Stimulated activated CD8-positive, alpha-beta memory T cell treated with anti-CD3 and anti-CD28 coated beads, Interleukin-4, amount 100 ng/mL, for 4 hours (primary cell): ENCODE measurements at regions not wholly inside any gene's neighbourhood (a gene's known extent, or its start where the extent isn't known, plus 50 kb on each side); places are given as distances from the start of the nearest gene placed in this dataset.

Experiments
- DNase-seq, 2 donors: peaks; one replicate each; pipeline ENCODE4 v3.0.0-alpha.2; 2020; ENCODE audit warnings: low read depth in 2 of 2, low spot score in 1 of 2

DNA sequence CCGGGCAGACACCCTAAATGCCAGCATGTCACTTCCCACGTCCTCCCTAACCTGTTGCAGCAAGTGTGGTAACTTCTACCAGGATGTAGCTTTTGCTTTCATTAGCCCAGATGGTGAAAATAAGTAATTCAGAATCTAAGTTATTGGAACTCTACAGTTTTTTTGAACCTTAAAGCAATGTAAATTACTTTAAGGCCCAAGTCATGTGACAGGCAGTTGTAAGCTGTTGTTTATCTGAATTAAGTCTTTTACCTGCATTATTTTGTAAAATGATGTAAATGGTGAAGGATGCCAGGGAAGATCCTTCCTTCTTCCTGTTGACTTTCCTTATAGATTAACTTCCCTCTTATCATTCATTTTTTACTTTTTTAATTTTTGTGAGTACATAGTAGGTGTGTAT, 670.2 kb downstream of the SEMA5A start:
- no peak for DNase-seq

GRCh38 chr5:8879248-8879647, 666.6 kb downstream of the SEMA5A start:
- DNase-seq = no peak

DNA sequence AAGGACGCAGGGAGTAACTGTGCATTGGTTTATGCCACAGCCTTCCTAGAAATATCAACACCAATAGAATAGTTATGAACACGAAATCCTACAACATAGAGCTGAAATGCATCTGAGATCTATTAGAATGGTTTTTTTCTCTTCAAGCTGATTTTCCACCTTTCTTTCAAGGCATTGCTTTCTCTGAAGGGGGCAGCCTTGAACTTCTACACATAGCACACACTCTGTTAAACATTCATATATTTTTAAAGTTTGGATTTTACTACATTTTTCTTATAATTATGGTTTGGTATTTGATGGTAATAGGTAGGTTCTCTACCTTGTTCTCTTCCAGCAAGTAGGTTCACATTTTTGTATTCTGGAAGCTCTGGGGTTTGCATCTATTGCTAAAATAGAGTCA, 661.8 kb downstream of the SEMA5A start:
- DNase-seq = no peak

- no peak for DNase-seq
These were observed 652.9 kb downstream of the SEMA5A start for GRCh38 chr5:8892926-8893325.

- DNase-seq = no peak
These were observed 651.8 kb downstream of the SEMA5A start for GRCh38 chr5:8894031-8894430.

DNA sequence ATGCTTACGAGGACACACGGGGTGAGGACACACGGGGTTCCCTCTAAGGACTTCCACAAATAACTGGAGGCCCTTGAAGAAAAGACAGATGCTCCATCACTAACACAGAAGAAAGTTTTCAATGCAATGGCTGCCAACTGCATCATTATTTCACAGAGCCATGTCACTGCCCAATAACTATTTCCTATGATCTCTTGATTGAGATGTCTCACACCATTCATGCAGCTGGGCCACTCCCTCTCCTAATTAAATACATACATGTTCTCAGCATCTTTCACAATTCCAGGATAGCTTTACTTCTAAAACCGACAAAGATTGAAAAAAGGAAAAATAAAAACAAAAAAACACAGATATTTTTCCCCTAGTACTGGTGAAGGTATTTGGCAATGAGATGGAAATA, 650.8 kb downstream of the SEMA5A start:
- no peak for DNase-seq

DNA sequence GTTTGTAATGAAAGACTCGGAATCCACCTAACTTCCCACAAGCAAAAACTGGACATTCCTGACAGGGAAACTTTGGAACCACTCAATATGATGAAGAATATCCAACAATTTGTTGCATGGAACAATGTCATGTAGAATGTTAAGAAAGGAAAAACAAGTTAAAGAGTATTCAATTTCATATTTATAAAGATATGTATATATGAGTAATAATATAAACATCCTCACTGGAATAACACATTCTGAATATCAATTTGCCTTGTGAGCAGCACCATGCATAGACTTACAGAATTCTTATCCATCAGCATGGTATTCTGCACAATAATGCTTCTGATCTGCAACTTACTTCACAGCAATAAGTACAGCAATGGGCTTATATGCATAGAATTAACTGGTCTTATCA, 650.3 kb downstream of the SEMA5A start:
- no peak for DNase-seq

DNA sequence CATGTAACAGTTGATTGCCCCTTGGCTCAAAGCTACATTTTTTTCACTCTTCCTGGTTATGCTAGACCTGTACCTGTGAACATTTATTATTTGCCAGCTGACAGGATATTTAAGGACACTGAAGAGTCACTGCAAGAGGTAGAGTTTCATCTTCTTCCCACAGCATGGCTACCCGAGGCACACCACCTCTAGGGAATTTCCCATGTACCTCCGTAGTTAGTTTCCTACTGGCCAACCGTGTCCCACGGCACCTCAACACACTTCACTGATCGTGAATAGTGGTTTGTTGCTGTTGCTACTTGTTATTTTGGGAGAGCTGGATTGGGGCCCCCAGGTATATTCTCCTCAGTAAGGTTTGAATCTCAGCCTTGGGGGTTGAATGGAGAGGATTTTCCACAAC, 648.6 kb downstream of the SEMA5A start:
- DNase-seq = no peak

DNA sequence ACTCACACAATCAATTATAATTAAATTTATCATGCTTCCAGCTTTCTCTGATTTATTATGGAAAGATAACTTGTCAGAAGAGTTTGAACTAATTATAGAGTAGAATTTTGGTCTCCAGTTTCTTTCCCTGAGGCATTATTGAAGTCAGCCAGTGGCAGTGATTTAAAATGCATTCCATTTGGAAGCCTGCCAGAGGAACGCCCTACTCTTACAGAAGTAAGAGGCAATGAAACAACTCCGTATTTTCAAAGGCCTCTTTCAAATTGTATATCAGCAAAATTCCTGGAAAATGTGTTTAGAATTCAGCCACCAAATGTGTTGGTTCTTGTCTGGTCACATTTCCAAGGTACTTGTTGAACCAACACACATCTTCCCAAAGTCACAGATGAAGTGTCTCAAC, 640.9 kb downstream of the SEMA5A start:
- no peak for DNase-seq

DNA sequence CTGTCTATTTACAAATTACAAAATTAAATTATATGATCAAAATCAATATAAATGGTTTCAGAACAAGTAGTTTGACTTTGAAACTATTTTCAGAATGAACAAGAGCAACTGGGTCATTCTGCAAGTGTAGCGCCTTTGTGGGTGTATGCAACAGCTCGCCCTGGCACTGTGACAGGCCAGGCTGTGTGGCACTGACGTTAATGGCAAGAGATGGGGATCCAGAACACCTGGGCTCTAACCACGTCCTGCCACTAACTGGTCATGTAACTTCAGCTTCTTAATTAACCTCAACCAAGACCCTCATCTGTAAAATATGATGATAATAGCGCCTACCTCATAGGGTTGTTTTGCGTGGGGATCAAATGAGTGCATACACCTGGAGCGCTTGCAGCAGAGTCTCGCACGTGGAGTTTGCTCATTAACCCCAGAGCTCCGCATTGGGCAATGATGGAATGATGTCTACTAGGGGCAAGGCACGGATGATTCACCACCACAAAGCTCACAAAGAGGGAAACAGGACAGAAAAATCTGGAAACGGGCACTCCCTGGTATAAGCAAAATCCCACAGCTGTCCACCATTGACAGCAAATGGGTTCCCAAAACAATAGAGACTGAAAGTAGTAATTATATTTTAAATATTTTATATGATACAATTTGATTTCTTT, 639.4 kb downstream of the SEMA5A start:
- DNase-seq = no peak

GRCh38 chr5:8907168-8907868, 638.6 kb downstream of the SEMA5A start:
- DNase-seq = no peak

DNA sequence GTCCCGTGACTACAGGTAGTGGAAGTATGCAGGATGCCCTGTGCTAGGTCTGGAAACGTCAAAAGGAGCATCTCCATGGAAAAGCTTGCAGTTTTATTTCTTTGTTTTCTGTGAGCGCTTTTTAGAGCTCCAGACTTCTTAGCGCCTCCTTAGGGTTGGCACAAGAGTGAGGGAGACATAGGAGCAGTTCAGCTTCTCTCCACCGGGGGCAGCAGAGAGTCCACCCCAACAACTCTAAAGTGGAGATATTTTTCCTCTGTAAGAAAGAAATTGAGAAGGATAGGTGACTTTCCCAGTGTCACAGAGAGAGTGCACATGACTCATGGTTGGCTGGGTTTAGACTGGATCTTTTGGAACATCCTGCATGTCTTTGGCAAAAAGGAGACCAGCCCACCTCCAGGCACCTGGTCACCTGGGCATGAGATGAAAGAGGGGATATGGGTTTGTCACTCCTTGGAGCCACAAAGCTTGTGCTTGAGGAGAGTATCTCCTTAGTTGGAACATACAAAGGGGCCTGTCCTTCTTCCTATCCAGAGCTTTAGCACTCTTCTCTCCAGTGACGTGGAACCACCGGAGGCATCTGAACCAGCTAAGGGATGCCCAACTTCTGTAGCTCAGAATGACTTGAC, 637.7 kb downstream of the SEMA5A start:
- no peak for DNase-seq

- no peak for DNase-seq
These were observed 633.8 kb downstream of the SEMA5A start for GRCh38 chr5:8912106-8912505.

- DNase-seq = no peak
These were observed 632.4 kb downstream of the SEMA5A start for GRCh38 chr5:8913522-8913921.

GRCh38 chr5:8919096-8919495, 626.8 kb downstream of the SEMA5A start:
- no peak for DNase-seq

DNA sequence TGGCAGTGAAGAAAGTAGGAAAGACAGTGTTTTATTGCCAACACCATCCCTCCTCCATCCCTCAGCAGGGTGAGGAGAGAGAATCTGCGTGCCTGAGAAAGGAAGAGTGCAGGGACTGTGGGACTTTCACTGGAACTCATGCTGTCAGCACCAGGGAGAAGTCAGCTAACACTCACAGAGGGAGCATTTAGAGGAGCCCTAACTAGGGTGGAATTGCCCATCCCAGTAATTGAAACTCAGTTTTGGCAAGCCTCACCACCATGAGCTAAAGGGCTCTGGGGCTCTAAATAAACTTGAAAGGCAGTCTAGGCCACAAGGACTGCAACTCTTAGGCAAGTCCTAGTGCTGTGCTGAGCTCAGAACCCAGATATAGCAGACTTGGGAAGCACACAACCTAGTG, 622.3 kb downstream of the SEMA5A start:
- no peak for DNase-seq

DNA sequence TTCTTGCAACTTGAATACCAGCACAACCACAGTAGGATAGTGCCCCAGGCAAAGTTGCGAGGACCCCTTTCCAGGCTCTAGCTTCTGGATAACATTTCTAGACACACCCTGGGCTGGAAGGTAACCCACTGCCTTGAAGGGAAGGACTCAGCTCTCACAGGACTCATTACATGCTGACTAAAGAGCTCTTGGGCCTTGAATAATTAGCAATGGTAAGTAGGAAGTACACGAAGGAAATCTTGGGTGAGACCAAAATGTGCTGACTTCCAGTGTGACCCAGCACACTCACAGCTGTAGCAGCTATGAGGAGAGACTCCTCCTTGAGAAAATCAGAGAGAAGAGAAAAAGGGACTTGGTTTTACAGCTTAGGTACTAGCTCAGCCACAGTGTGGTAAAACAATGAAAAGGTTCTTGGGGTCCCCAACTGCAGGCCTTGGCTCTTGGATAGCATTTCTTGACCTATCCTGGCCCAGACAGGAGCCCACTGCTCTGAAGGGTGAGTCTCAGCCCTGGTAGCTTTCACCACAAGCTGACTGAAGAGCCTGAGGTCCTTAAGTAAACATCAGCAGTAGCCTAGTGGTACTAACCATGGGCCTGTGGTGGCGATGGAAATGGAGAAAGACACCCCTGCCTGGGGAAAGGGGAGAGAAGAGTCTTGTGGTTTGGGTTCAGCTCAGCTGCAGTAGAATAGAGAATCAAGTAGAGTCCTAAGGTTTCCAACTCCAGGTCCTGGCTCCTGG, 621.7 kb downstream of the SEMA5A start:
- no peak for DNase-seq

DNA sequence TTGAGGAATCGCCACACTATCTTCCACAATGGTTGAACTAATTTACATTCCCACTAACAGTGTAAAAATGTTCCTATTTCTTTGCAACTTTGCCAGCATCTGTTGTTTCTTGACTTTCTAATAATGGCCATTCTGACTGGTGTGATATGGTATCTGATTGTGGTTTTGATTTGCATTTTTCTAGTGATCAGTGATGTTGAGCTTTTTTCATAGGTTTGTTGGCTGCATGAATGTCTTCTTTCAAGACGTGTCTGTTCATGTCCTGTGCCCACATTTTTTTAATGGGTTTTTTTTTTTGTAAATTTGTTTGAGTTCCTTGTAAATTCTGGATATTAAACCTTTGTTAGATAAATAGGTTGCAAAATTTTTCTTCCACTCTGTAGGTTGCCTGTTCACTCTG, 615.9 kb downstream of the SEMA5A start:
- DNase-seq = no peak

DNA sequence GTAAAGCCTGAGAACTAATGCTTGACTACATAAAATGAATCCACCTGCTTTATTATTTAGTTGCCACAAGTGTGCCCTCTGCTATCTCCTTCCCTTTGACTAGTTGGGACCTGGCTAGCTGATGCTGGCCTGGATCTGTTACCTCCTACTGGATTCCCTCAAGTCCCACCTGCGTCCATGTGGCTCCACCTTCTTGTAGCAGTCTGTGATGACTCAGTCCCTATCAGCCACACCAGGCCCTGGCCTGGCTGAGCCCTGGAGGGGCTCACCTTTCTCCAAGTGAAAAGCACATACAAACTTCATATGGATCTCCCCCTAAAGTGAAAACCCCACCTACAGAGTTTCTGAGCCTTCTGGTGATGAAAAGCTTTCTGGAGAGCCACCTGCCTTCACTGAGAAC, 611.4 kb downstream of the SEMA5A start:
- DNase-seq = no peak

GRCh38 chr5:8940934-8941333, 604.9 kb downstream of the SEMA5A start:
- DNase-seq = no peak

DNA sequence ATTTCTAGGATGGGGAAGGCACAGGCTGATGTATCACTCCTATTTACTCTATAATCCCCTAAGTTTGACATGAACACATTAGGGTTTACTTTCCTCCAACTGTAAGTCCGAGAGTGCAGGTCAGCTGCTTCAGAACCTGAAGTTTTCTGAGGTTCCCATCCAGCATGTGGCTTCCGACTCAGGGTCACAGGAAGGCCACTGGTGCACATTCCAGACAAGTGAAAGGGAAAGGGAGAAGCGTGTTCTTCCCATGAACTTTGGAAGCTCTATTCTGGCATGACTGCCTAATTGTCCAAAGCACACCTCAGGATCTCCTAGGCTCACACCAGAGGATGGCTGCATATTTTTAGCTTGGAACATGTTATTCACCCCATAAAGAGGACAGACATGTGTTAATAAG, 602.6 kb downstream of the SEMA5A start:
- no peak for DNase-seq

- no peak for DNase-seq
These were observed 601.9 kb downstream of the SEMA5A start for GRCh38 chr5:8944005-8944404.
